Naive B cell (primary cell): ENCODE measurements at regions not wholly inside any gene's neighbourhood (a gene's known extent, or its start where the extent isn't known, plus 50 kb on each side); places are given as distances from the start of the nearest gene placed in this dataset.
A peak's percentile ranks its signal among the peaks of the same experiment; 100 is the strongest.

ENCODE experiments used
- ATAC-seq, 2 donors: fragments of 150-1000 bp; cut with Tn5 transposase; 2 replicates each; pipeline ENCODE4 v1.10.0; 2021; ENCODE audit warnings: low read depth in 2 of 2, mild to moderate bottlenecking in 2 of 2, moderate library complexity in 2 of 2
- DNase-seq: peaks from one replicate; pipeline ENCODE4 v3.0.0; 2022
- H3K27ac Mint-ChIP-seq, 6 donors: one replicate each; pipeline ENCODE4 v1.8.0; 2020 to 2022; ENCODE audit warnings: mild to moderate bottlenecking in 6 of 6, mixed read lengths in 6 of 6, moderate library complexity in 5 of 6, inconsistent platforms in 2 of 6
- H3K27me3 Mint-ChIP-seq, 3 donors: one replicate each; pipeline ENCODE4 v1.8.0; 2021 to 2022; ENCODE audit warnings: mixed read lengths in 3 of 3, mild to moderate bottlenecking in 1 of 3
- H3K36me3 Mint-ChIP-seq, 2 donors: one replicate each; pipeline ENCODE4 v1.8.0; 2020 to 2022; ENCODE audit warnings: mixed read lengths in 2 of 2, inconsistent platforms in 1 of 2, mild to moderate bottlenecking in 1 of 2
- H3K4me1 Mint-ChIP-seq, 3 donors: one replicate each; pipeline ENCODE4 v1.8.0; 2020 to 2022; ENCODE audit warnings: mixed read lengths in 3 of 3, inconsistent platforms in 1 of 3, mild to moderate bottlenecking in 1 of 3, moderate library complexity in 1 of 3
- H3K4me3 Mint-ChIP-seq, 8 donors: one replicate each; pipeline ENCODE4 v1.8.0; 2020 to 2022; ENCODE audit warnings: mild to moderate bottlenecking in 8 of 8, mixed read lengths in 8 of 8, moderate library complexity in 8 of 8, inconsistent platforms in 2 of 8
- H3K9me3 Mint-ChIP-seq, 7 donors: one replicate each; pipeline ENCODE4 v1.8.0; 2020 to 2022; ENCODE audit warnings: mixed read lengths in 7 of 7, mild to moderate bottlenecking in 5 of 7, inconsistent platforms in 2 of 7, moderate library complexity in 1 of 7

GRCh38 chr20:59376109-59376841 is 75.9 kb downstream of the EDN3 start:
- no peak overlapping the region for H3K27ac Mint-ChIP-seq
- peaks cover 18 to 47% (median 22%) of the 10 kb centered on the region in 3 donors for H3K27me3 Mint-ChIP-seq
- no peak overlapping the region for H3K4me3 Mint-ChIP-seq
- DNase-seq = no peak
- H3K36me3 Mint-ChIP-seq = no peaks in the 10 kb centered on the region
- no peaks in the 10 kb centered on the region for H3K9me3 Mint-ChIP-seq
- H3K4me1 Mint-ChIP-seq = no peaks in the 10 kb centered on the region
- no peak for ATAC-seq

GRCh38 chr20:59376998-59377397 is 76.6 kb downstream of the EDN3 start:
- no peak overlapping the region for H3K27ac Mint-ChIP-seq
- DNase-seq = no peak
- H3K4me1 Mint-ChIP-seq = no peaks in the 10 kb centered on the region
- H3K9me3 Mint-ChIP-seq = no peaks in the 10 kb centered on the region
- peaks cover 18 to 47% (median 22%) of the 10 kb centered on the region in 3 donors for H3K27me3 Mint-ChIP-seq
- H3K36me3 Mint-ChIP-seq = no peaks in the 10 kb centered on the region
- ATAC-seq = no peak
- H3K4me3 Mint-ChIP-seq = no peak overlapping the region

GRCh38 chr20:59377842-59378241 is 77.4 kb downstream of the EDN3 start:
- Mint-ChIP-seq H3K36me3 (no peaks in the 10 kb centered on the region), H3K27ac (no peak overlapping the region), H3K4me3 (no peak overlapping the region), H3K27me3 (peaks cover 18 to 46% (median 21%) of the 10 kb centered on the region in 3 donors), H3K4me1 (no peaks in the 10 kb centered on the region), H3K9me3 (no peaks in the 10 kb centered on the region)
- DNase-seq = no peak
- no peak for ATAC-seq

- no peak for DNase-seq
- Mint-ChIP-seq H3K36me3 (no peaks in the 10 kb centered on the region), H3K4me3 (no peak overlapping the region), H3K9me3 (no peaks in the 10 kb centered on the region), H3K27me3 (peaks cover 12 to 40% (median 15%) of the 10 kb centered on the region in 3 donors), H3K4me1 (no peaks in the 10 kb centered on the region), H3K27ac (no peak overlapping the region)
- no peak for ATAC-seq
Measured at GRCh38 chr20:59378396-59378795, 78.0 kb downstream of the EDN3 start.

- ATAC-seq (no peak), DNase-seq (no peak)
- Mint-ChIP-seq H3K4me3 (no peak overlapping the region), H3K27ac (no peak overlapping the region), H3K27me3 (peaks cover 7 to 35% (median 12%) of the 10 kb centered on the region in 3 donors), H3K36me3 (no peaks in the 10 kb centered on the region), H3K9me3 (no peaks in the 10 kb centered on the region), H3K4me1 (no peaks in the 10 kb centered on the region)
Measured at GRCh38 chr20:59378966-59379365, 78.6 kb downstream of the EDN3 start.

- Mint-ChIP-seq H3K4me3 (no peak overlapping the region), H3K9me3 (no peaks in the 10 kb centered on the region), H3K4me1 (peaks cover 2 to 8% (median 4%) of the 10 kb centered on the region in 3 donors), H3K27ac (no peak overlapping the region), H3K27me3 (peaks cover 3 to 20% (median 6%) of the 10 kb centered on the region in 3 donors), H3K36me3 (no peaks in the 10 kb centered on the region)
- DNase-seq = no peak
- no peak for ATAC-seq
Measured at GRCh38 chr20:59381689-59382088, 81.3 kb downstream of the EDN3 start.

- no peak for ATAC-seq
Measured at GRCh38 chr20:59382157-59382725, 81.8 kb downstream of the EDN3 start.

GRCh38 chr20:59382907-59383306 is 82.5 kb downstream of the EDN3 start:
- ATAC-seq (no peak), DNase-seq (no peak)
- Mint-ChIP-seq H3K9me3 (no peaks in the 10 kb centered on the region), H3K4me1 (peaks cover 2 to 8% (median 4%) of the 10 kb centered on the region in 3 donors), H3K27ac (no peak overlapping the region), H3K36me3 (no peaks in the 10 kb centered on the region), H3K4me3 (no peak overlapping the region), H3K27me3 (peaks cover 3 to 21% (median 8%) of the 10 kb centered on the region in 3 donors)

More at GRCh38 chr20:59382157-59382725, 81.8 kb downstream of the EDN3 start:
- H3K9me3 Mint-ChIP-seq = no peaks in the 10 kb centered on the region
- H3K4me3 Mint-ChIP-seq = no peak overlapping the region
- DNase-seq = no peak
- H3K27me3 Mint-ChIP-seq = peaks cover 3 to 16% (median 6%) of the 10 kb centered on the region in 3 donors
- H3K36me3 Mint-ChIP-seq = no peaks in the 10 kb centered on the region
- H3K4me1 Mint-ChIP-seq = peaks cover 2 to 8% (median 4%) of the 10 kb centered on the region in 3 donors
- H3K27ac Mint-ChIP-seq = no peak overlapping the region

GRCh38 chr20:59385038-59385437 is 84.6 kb downstream of the EDN3 start:
- ATAC-seq (no peak), DNase-seq (no peak)
- peaks cover 0 to 22% (median 11%) of the 10 kb centered on the region in 3 donors for H3K27me3 Mint-ChIP-seq
- H3K9me3 Mint-ChIP-seq = peaks cover 0 to 3% (median 0%) of the 10 kb centered on the region in 7 donors
- H3K4me1 Mint-ChIP-seq = peaks cover 2 to 8% (median 4%) of the 10 kb centered on the region in 3 donors
- no peaks in the 10 kb centered on the region for H3K36me3 Mint-ChIP-seq
- no peak overlapping the region for H3K27ac Mint-ChIP-seq
- no peak overlapping the region for H3K4me3 Mint-ChIP-seq

GRCh38 chr20:59385480-59385879 is 85.1 kb downstream of the EDN3 start:
- no peaks in the 10 kb centered on the region for H3K36me3 Mint-ChIP-seq
- H3K27ac Mint-ChIP-seq = peak overlapping the region in 1 of 6 donors; percentile 79
- H3K4me1 Mint-ChIP-seq = peaks cover 2 to 8% (median 4%) of the 10 kb centered on the region in 3 donors
- ATAC-seq (peak in 1 of 2 donors; percentile 27), DNase-seq (no peak)
- peaks cover 0 to 3% (median 0%) of the 10 kb centered on the region in 7 donors for H3K9me3 Mint-ChIP-seq
- no peak overlapping the region for H3K4me3 Mint-ChIP-seq
- peaks cover 0 to 18% (median 9%) of the 10 kb centered on the region in 3 donors for H3K27me3 Mint-ChIP-seq

- ATAC-seq = no peak
- H3K27ac Mint-ChIP-seq = no peak overlapping the region
- H3K9me3 Mint-ChIP-seq = peaks cover 0 to 3% (median 0%) of the 10 kb centered on the region in 7 donors
- no peaks in the 10 kb centered on the region for H3K36me3 Mint-ChIP-seq
- H3K4me3 Mint-ChIP-seq = no peak overlapping the region
- no peak for DNase-seq
- H3K27me3 Mint-ChIP-seq = peaks cover 0 to 16% (median 9%) of the 10 kb centered on the region in 3 donors
- H3K4me1 Mint-ChIP-seq = peaks cover 2 to 8% (median 4%) of the 10 kb centered on the region in 3 donors
Measured at GRCh38 chr20:59386809-59387208, 86.4 kb downstream of the EDN3 start.

- Mint-ChIP-seq H3K4me1 (peaks cover 2 to 8% (median 4%) of the 10 kb centered on the region in 3 donors), H3K36me3 (no peaks in the 10 kb centered on the region), H3K27me3 (peaks cover 0 to 18% (median 10%) of the 10 kb centered on the region in 3 donors), H3K9me3 (peaks cover 0 to 3% (median 0%) of the 10 kb centered on the region in 7 donors), H3K27ac (no peak overlapping the region), H3K4me3 (no peak overlapping the region)
- ATAC-seq (no peak), DNase-seq (no peak)
Measured at GRCh38 chr20:59387891-59388290, 87.5 kb downstream of the EDN3 start.

- Mint-ChIP-seq H3K27me3 (peaks cover 4 to 23% (median 15%) of the 10 kb centered on the region in 3 donors), H3K4me1 (peaks cover 2 to 8% (median 4%) of the 10 kb centered on the region in 3 donors), H3K27ac (no peak overlapping the region), H3K4me3 (no peak overlapping the region), H3K9me3 (peaks cover 0 to 8% (median 0%) of the 10 kb centered on the region in 7 donors), H3K36me3 (no peaks in the 10 kb centered on the region)
- no peak for ATAC-seq
- DNase-seq = no peak
Measured at GRCh38 chr20:59388402-59388801, 88.0 kb downstream of the EDN3 start.

- Mint-ChIP-seq H3K9me3 (peaks cover 0 to 8% (median 0%) of the 10 kb centered on the region in 7 donors), H3K36me3 (no peaks in the 10 kb centered on the region), H3K4me3 (no peak overlapping the region), H3K4me1 (peaks cover 2 to 6% (median 4%) of the 10 kb centered on the region in 3 donors), H3K27ac (no peak overlapping the region), H3K27me3 (peaks cover 5 to 25% (median 17%) of the 10 kb centered on the region in 3 donors)
- DNase-seq (no peak), ATAC-seq (no peak)
Measured at GRCh38 chr20:59390437-59390836, 90.0 kb downstream of the EDN3 start.
